IPS-18c (cell line): ENCODE measurements at regions not wholly inside any gene's neighbourhood (a gene's known extent, or its start where the extent isn't known, plus 50 kb on each side); places are given as distances from the start of the nearest gene placed in this dataset.

Source experiments
- H3K4me3 ChIP-seq: 2 replicates; pipeline ENCODE4 v1.7.0; 2013; ENCODE audit warnings: low read depth, mild to moderate bottlenecking, low read length, moderate library complexity; ENCODE audit not compliant: insufficient read depth
- H3K9me3 ChIP-seq: one replicate; pipeline ENCODE4 v1.6.1; 2013; ENCODE audit warnings: mild to moderate bottlenecking, low read length, moderate library complexity; ENCODE audit not compliant: control insufficient read depth, insufficient read depth

GRCh38 chr5:173817561-173817960 lies 70.6 kb upstream of the CPEB4 start:
- Histone ChIP-seq H3K4me3 (no peak overlapping the region), H3K9me3 (peaks cover 5% of the 10 kb centered on the region)

- H3K9me3 ChIP-seq = peaks cover 5% of the 10 kb centered on the region
- H3K4me3 ChIP-seq = no peak overlapping the region
Observed at GRCh38 chr5:173819521-173819920, 68.6 kb upstream of the CPEB4 start.

GRCh38 chr5:173823274-173823644 lies 64.9 kb upstream of the CPEB4 start:
- peaks cover 5% of the 10 kb centered on the region for H3K9me3 ChIP-seq
- H3K4me3 ChIP-seq = no peak overlapping the region

GRCh38 chr5:173823721-173824567 lies 64.2 kb upstream of the CPEB4 start:
- Histone ChIP-seq H3K4me3 (no peak overlapping the region), H3K9me3 (peaks cover 3% of the 10 kb centered on the region)

- H3K4me3 ChIP-seq = no peak overlapping the region
Observed at GRCh38 chr5:173825215-173825865, 62.8 kb upstream of the CPEB4 start.

GRCh38 chr5:173826086-173826427 lies 62.1 kb upstream of the CPEB4 start:
- no peaks in the 10 kb centered on the region for H3K9me3 ChIP-seq
- no peak overlapping the region for H3K4me3 ChIP-seq

More at GRCh38 chr5:173825215-173825865, 62.8 kb upstream of the CPEB4 start:
- H3K9me3 ChIP-seq = no peaks in the 10 kb centered on the region

GRCh38 chr5:173826428-173827350 lies 61.5 kb upstream of the CPEB4 start:
- Histone ChIP-seq H3K9me3 (no peaks in the 10 kb centered on the region), H3K4me3 (no peak overlapping the region)

GRCh38 chr5:173828952-173829351 lies 59.2 kb upstream of the CPEB4 start:
- H3K4me3 ChIP-seq = no peak overlapping the region
- H3K9me3 ChIP-seq = no peaks in the 10 kb centered on the region

GRCh38 chr5:173829826-173830225 lies 58.3 kb upstream of the CPEB4 start:
- Histone ChIP-seq H3K4me3 (no peak overlapping the region), H3K9me3 (no peaks in the 10 kb centered on the region)

GRCh38 chr5:173830421-173830820 lies 57.7 kb upstream of the CPEB4 start:
- Histone ChIP-seq H3K4me3 (no peak overlapping the region), H3K9me3 (no peaks in the 10 kb centered on the region)

GRCh38 chr5:173831196-173831914 lies 56.8 kb upstream of the CPEB4 start:
- no peaks in the 10 kb centered on the region for H3K9me3 ChIP-seq
- no peak overlapping the region for H3K4me3 ChIP-seq

- H3K9me3 ChIP-seq = no peaks in the 10 kb centered on the region
- no peak overlapping the region for H3K4me3 ChIP-seq
Observed at GRCh38 chr5:173832386-173832785, 55.8 kb upstream of the CPEB4 start.

GRCh38 chr5:173833196-173833985 lies 54.8 kb upstream of the CPEB4 start:
- no peak overlapping the region for H3K4me3 ChIP-seq
- no peaks in the 10 kb centered on the region for H3K9me3 ChIP-seq

GRCh38 chr5:173834071-173834771 lies 53.9 kb upstream of the CPEB4 start:
- Histone ChIP-seq H3K4me3 (no peak overlapping the region), H3K9me3 (no peaks in the 10 kb centered on the region)

GRCh38 chr5:173835131-173835530 lies 53.0 kb upstream of the CPEB4 start:
- Histone ChIP-seq H3K4me3 (no peak overlapping the region), H3K9me3 (no peaks in the 10 kb centered on the region)

- no peak overlapping the region for H3K4me3 ChIP-seq
- no peaks in the 10 kb centered on the region for H3K9me3 ChIP-seq
Observed at GRCh38 chr5:173835661-173836060, 52.5 kb upstream of the CPEB4 start.
